Fibroblast of lung (primary cell): ENCODE measurements at regions not wholly inside any gene's neighbourhood (a gene's known extent, or its start where the extent isn't known, plus 50 kb on each side); places are given as distances from the start of the nearest gene placed in this dataset.
A peak's percentile ranks its signal among the peaks of the same experiment; 100 is the strongest.

Experiments
- DNase-seq, 2 donors: peaks; one replicate each; pipeline versions ENCODE4 v3.0.0 to v3.0.0-alpha.2; 2010; ENCODE audit warnings: low read depth in 2 of 2
- H2AFZ ChIP-seq: 2 replicates; pipeline ENCODE4 v1.5.1; 2012; ENCODE audit warnings: low read length, control low read depth, inconsistent platforms
- H3K27ac ChIP-seq: 2 replicates; pipeline ENCODE4 v1.5.1; 2011; ENCODE audit warnings: low read length, control low read depth; ENCODE audit not compliant: insufficient read depth
- H3K27me3 ChIP-seq: 2 replicates; pipeline ENCODE4 v1.5.1; 2011; ENCODE audit warnings: mild to moderate bottlenecking, low read length; ENCODE audit not compliant: control insufficient read depth, insufficient read depth
- H3K36me3 ChIP-seq: 2 replicates; pipeline ENCODE4 v1.5.1; 2011; ENCODE audit warnings: low read length; ENCODE audit not compliant: control insufficient read depth, insufficient read depth
- H3K4me1 ChIP-seq: 2 replicates; pipeline ENCODE4 v1.5.1; 2011; ENCODE audit warnings: low read length; ENCODE audit not compliant: control insufficient read depth, insufficient read depth; ENCODE audit errors: extremely low read depth
- H3K4me2 ChIP-seq: 2 replicates; pipeline ENCODE4 v1.5.1; 2011; ENCODE audit warnings: low read length, control low read depth; ENCODE audit not compliant: insufficient read depth; ENCODE audit errors: extremely low read depth
- H3K4me3 ChIP-seq, 4 experiments: fragments of 200-600 bp in 1 of 4; sonication (generic) in 1 of 4; replicated peaks in 1 of 4; 2 replicates each; pipeline ENCODE4 v1.5.1; 2011 to 2016; ENCODE audit warnings: low read length in 4 of 4, low read depth in 3 of 4, mild to moderate bottlenecking in 3 of 4, control low read depth in 2 of 4, inconsistent platforms in 1 of 4, mixed read lengths in 1 of 4; ENCODE audit not compliant: insufficient read depth in 1 of 4; ENCODE audit errors: control extremely low read depth in 1 of 4
- H3K79me2 ChIP-seq: 2 replicates; pipeline ENCODE4 v1.5.1; 2012; ENCODE audit warnings: mild to moderate bottlenecking, low read length, inconsistent platforms; ENCODE audit not compliant: control insufficient read depth, insufficient read depth
- H3K9ac ChIP-seq: 2 replicates; pipeline ENCODE4 v1.5.1; 2011; ENCODE audit warnings: mild to moderate bottlenecking, low read length, control low read depth; ENCODE audit not compliant: insufficient read depth
- H3K9me3 ChIP-seq: 2 replicates; pipeline ENCODE4 v1.5.1; 2012; ENCODE audit warnings: low read depth, low read length; ENCODE audit not compliant: control insufficient read depth, insufficient read depth
- H4K20me1 ChIP-seq: 2 replicates; pipeline ENCODE4 v1.5.1; 2011; ENCODE audit warnings: low read length; ENCODE audit not compliant: control insufficient read depth, insufficient read depth; ENCODE audit errors: extremely low read depth
- EZH2 ChIP-seq: IDR thresholded peaks from 2 replicates; pipeline ENCODE4 v1.5.1; 2012; ENCODE audit warnings: low read length, control low read depth, mild to moderate bottlenecking; ENCODE audit errors: missing control alignments
- TF ChIP-seq, protein P1 (sequence below), 2 donors: IDR thresholded peaks in 1 of 2; conservative IDR thresholded peaks in 1 of 2; 1 replicate in 1 of 2; 2 replicates in 1 of 2; pipeline ENCODE4 v1.5.1; 2011 to 2012; ENCODE audit warnings: low read length in 2 of 2, control low read depth in 1 of 2, inconsistent platforms in 1 of 2, low read depth in 1 of 2, mild to moderate bottlenecking in 1 of 2

GRCh38 chr10:60607372-60607771 lies 170.9 kb upstream of the CDK1 start:
- H2AFZ ChIP-seq, result no peak overlapping the region
- no peak overlapping the region for H3K27ac ChIP-seq
- no peak overlapping the region for H3K4me3 ChIP-seq
- H4K20me1 ChIP-seq, result no peaks in the 10 kb centered on the region
- TF ChIP-seq, protein P1, sequence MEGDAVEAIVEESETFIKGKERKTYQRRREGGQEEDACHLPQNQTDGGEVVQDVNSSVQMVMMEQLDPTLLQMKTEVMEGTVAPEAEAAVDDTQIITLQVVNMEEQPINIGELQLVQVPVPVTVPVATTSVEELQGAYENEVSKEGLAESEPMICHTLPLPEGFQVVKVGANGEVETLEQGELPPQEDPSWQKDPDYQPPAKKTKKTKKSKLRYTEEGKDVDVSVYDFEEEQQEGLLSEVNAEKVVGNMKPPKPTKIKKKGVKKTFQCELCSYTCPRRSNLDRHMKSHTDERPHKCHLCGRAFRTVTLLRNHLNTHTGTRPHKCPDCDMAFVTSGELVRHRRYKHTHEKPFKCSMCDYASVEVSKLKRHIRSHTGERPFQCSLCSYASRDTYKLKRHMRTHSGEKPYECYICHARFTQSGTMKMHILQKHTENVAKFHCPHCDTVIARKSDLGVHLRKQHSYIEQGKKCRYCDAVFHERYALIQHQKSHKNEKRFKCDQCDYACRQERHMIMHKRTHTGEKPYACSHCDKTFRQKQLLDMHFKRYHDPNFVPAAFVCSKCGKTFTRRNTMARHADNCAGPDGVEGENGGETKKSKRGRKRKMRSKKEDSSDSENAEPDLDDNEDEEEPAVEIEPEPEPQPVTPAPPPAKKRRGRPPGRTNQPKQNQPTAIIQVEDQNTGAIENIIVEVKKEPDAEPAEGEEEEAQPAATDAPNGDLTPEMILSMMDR (conservative IDR thresholded peaks at IDR 0.05 in 1 of 2, IDR thresholded peaks at IDR 0.05 in 1 of 2; ENCODE audit: low read depth in 1 of 2, low read length in 2 of 2), result no peak
- TF ChIP-seq EZH2, result no peak
- H3K4me1 ChIP-seq, result no peaks in the 10 kb centered on the region
- no peak overlapping the region for H3K4me2 ChIP-seq
- DNase-seq, result no peak
- no peak overlapping the region for H3K9ac ChIP-seq
- no peaks in the 10 kb centered on the region for H3K9me3 ChIP-seq
- H3K36me3 ChIP-seq, result no peaks in the 10 kb centered on the region
- no peaks in the 10 kb centered on the region for H3K79me2 ChIP-seq
- no peaks in the 10 kb centered on the region for H3K27me3 ChIP-seq

DNA sequence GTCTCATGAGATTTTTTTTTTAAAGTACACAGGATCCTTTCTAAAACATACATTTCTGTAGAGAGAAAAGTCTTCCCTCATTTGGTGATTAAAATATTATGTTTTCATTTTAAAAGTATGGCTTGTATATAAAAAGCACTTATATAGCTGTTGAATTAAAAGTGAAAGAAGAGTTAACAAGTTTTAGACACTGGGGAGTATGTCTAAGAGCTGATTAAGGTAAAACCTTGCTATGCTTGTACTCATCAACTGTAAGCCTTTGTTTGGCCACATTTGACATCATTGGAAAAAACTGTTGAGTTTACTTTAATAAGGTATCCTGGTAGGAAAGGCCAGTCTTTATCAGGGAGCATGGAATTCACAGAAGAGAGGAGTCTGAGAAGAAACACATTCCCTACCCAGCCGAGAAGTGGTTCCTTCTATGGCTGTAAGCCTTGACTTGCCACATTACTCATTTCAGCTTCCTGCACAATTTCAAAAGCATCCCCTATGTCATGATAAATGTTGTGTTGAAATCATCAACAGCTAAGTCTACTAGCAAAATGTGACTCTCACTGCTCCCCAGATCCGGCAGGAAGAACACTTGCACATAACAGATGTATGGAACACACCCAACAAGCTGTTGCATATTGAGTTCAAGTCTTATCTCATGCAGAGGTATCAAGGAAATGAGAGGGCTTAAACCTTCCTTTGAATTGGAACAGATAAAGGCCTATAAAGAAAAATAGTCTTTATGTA lies 171.8 kb upstream of the CDK1 start:
- H3K36me3 ChIP-seq, result no peaks in the 10 kb centered on the region
- no peaks in the 10 kb centered on the region for H3K4me1 ChIP-seq
- no peaks in the 10 kb centered on the region for H3K79me2 ChIP-seq
- peak; percentile 64 to 92 for DNase-seq
- H3K9ac ChIP-seq, result no peak overlapping the region
- H4K20me1 ChIP-seq, result no peaks in the 10 kb centered on the region
- no peak overlapping the region for H3K4me3 ChIP-seq
- H3K4me2 ChIP-seq, result no peak overlapping the region
- no peaks in the 10 kb centered on the region for H3K27me3 ChIP-seq
- H2AFZ ChIP-seq, result no peak overlapping the region
- H3K9me3 ChIP-seq, result no peaks in the 10 kb centered on the region
- no peak overlapping the region for H3K27ac ChIP-seq
- TF ChIP-seq, protein P1 (conservative IDR thresholded peaks at IDR 0.05 in 1 of 2, IDR thresholded peaks at IDR 0.05 in 1 of 2; ENCODE audit: low read depth in 1 of 2, low read length in 2 of 2), result no peak
- TF ChIP-seq EZH2, result no peak

GRCh38 chr10:60605476-60605875 lies 172.8 kb upstream of the CDK1 start:
- Histone ChIP-seq H3K9me3 (no peaks in the 10 kb centered on the region), H4K20me1 (no peaks in the 10 kb centered on the region), H3K36me3 (no peaks in the 10 kb centered on the region), H3K79me2 (no peaks in the 10 kb centered on the region), H3K4me2 (no peak overlapping the region), H3K9ac (no peak overlapping the region), H3K27ac (no peak overlapping the region), H3K4me1 (no peaks in the 10 kb centered on the region), H3K4me3 (no peak overlapping the region), H3K27me3 (no peaks in the 10 kb centered on the region), H2AFZ (no peak overlapping the region)
- no peak for DNase-seq
- TF ChIP-seq, protein P1 (conservative IDR thresholded peaks at IDR 0.05 in 1 of 2, IDR thresholded peaks at IDR 0.05 in 1 of 2; ENCODE audit: low read depth in 1 of 2, low read length in 2 of 2), result no peak
- TF ChIP-seq EZH2, result no peak
